G401 (cell line): ENCODE measurements at regions not wholly inside any gene's neighbourhood (a gene's known extent, or its start where the extent isn't known, plus 50 kb on each side); places are given as distances from the start of the nearest gene placed in this dataset.
"Not testable (repeated sequence)": the region's sequence is repeated elsewhere in the genome, so short reads cannot be mapped to it uniquely, and the experiment has no call there.

ENCODE experiments used
- DNase-seq: peaks from one replicate; pipeline ENCODE4 v3.0.0-alpha.2; 2015; ENCODE audit warnings: low spot score
- in situ Hi-C: cut with HindIII; loops from 2 replicates; pipeline ENCODE4 v1.10.0; 2016; ENCODE audit warnings: low sequenced_read_pairs, mixed read lengths

DNA sequence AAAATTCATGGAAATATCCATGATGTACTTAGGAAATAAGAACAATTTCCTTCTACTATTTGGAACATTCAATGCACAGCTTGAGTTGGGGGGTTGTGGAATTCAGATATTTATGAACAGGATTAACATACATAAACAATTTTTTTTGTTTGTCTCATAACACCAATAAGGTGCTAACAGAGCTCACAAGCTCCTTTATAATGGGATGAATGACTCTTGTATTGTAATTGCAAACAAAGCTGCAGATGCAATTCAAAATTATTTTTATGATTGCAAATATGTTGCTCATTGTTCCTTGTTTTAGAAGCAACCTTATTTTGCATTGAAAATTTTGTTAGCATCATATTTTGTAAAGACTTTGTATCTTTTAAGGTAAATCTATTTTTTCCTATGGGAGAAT, 265.7 kb downstream of the PCDH17 start:
- no peak for DNase-seq
- in situ Hi-C loops = no loop called here

- DNase-seq = no peak
- in situ Hi-C loops = no loop called here
Measured at GRCh38 chr13:57899096-57899495, 267.6 kb downstream of the PCDH17 start.

DNA sequence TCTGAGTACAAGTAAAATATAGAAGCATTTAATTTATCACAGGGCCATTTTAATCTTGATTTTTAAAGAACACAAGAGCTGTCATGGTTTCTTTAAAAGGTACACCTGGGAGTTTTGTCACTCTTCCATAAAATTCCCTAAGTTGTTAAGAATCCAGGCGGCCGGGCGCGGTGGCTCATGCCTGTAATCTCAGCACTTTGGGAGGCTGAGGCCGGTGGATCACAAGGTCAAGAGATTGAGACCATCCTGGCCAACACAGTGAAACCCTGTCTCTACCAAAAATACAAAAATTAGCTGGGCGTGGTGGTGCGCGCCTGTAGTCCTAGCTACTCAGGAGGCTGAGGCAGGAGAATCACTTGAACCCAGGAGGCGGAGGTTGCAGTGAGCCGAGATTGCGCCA, 278.3 kb downstream of the PCDH17 start:
- in situ Hi-C loops = not testable (repeated sequence)

DNA sequence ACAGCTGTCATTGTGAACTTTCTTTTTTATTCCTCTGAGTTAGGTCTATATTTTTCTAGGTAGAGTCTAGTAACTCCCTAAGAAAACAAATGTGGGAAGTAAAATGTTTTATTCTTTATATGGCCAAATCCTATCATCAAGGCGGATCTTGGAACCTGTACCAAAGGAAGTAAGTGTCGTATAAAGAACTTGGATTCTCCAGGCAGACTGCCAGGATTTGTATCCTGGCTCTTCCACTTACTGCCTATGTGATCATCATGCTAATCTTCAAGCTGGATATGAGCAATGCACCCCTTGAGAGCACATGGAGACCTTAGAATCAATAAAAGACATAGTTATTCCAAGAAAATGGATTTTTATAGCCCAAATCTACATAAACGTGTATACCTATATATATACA, 286.5 kb downstream of the PCDH17 start:
- in situ Hi-C loops = no loop called here
- DNase-seq = no peak

More for the DNA sequence above, 278.3 kb downstream of the PCDH17 start:
- not testable (repeated sequence) for DNase-seq

DNA sequence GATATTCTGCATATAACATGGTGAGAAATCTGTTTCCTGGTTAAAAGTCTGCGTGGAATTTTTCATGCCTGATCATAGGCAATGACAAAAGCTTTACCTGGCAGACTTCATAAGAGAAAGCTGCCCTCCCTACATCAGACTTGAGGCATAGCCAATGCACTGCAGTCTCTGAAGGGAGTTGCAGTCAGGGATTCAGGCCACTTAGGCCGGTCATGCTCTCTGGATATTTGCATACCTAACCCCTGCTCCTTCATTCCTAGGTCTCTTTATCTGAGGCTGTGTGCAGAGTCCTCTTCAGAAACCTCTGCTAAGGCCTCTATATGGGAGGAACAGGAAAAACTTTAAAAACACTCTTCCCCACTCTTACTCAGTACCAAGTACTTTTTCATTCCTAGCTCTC, 287.4 kb downstream of the PCDH17 start:
- no peak for DNase-seq
- in situ Hi-C loops = no loop called here

DNA sequence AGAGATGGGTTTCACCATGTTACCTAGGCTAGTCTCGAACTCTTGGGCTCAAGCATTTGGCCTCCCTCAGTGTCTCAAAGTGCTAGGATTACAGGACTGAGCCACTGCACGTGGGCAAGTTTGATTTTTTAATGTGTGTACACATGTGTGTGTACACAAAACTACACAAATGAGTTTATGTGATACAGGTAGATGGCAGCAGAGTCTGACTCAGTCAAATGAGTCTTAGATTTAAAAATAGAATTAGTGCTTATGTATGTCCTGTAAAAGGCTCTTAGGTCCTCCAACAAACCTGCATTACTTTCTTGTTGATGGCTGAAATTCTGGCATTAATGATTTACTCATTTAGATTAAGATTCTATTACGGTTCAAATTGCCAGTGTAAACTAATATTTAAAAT, 293.7 kb downstream of the PCDH17 start:
- in situ Hi-C loops = no loop called here
- DNase-seq = no peak

GRCh38 chr13:57925751-57926150, 294.2 kb downstream of the PCDH17 start:
- DNase-seq = no peak
- in situ Hi-C loops = no loop called here

DNA sequence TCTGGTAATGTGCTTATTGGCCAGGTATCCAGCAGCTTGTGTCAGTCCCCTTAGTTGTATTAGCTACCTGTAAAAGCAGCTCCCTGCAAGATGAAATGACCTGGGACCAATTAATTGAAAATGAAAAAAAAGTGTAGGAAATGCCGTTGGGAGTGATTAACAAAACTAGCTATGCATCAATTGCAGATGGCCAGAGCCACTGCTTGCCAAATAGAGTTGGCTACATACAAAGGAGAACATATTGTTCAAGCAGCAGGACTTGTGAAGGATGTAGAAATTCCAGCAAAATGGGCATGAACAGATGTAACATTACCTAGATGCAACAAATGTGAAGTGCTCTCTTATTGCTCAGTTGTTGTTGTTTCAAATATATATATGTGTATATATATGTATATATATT, 300.5 kb downstream of the PCDH17 start:
- peak; percentile 87 for DNase-seq
- in situ Hi-C loops = no loop called here

DNA sequence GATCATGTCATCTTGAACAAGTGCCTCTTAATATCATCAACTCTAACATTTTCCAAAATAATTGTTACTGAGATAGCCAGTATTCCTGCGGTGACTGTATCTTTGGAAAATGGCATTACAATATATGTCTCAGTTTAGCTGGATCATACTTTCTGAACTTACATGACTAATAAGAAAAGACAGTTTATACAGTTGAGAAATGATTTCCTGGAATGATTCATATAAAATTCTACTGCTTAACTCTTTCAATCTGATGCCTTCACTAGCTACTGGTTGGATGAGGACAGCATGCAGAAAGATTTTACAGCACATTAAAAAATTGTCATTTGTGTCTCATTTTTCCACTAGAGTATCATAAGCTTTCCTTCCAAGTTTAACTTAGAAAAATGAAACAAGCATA, 302.1 kb downstream of the PCDH17 start:
- DNase-seq = no peak
- in situ Hi-C loops = no loop called here

GRCh38 chr13:57935965-57936364, 304.4 kb downstream of the PCDH17 start:
- in situ Hi-C loops = no loop called here
- no peak for DNase-seq

DNA sequence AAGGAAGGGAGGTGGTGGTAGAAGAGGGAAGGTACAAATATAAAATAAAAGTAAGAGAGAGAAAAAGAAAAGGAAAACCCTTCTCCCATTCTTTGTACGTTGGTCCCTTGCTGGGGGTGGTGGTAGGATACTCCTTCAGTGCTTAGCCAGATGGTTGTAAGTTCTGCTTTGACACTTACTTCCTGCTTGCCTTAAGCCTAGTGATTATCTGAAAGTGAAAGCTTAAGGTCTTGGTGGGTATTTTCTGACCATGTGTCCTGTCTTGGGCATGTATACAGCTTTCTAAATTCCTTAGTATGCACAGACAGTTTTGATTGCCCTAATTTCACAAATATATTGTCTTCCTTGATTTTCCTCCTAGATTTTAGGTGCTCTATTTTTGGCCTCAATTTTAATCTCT, 314.8 kb downstream of the PCDH17 start:
- DNase-seq = no peak
- in situ Hi-C loops = no loop called here

DNA sequence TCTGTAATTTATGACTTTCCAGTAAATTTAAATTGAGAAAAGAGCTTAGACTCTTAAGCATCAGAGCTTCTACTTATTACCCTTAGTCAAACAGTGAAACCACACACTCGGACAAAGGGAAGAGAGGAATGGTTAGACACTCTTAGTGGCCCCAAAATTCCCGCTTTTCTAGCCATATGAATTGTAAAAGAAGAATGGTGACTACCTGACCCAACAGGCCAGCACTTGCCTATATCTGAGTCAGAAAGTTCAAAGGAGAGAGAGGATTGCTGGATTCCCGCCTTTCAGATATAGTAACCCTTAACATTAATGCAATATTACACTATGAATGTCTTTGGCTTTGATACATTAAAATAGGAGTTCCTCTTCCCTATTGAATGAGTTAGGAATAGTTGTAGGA, 317.3 kb downstream of the PCDH17 start:
- DNase-seq = no peak
- in situ Hi-C loops = no loop called here

DNA sequence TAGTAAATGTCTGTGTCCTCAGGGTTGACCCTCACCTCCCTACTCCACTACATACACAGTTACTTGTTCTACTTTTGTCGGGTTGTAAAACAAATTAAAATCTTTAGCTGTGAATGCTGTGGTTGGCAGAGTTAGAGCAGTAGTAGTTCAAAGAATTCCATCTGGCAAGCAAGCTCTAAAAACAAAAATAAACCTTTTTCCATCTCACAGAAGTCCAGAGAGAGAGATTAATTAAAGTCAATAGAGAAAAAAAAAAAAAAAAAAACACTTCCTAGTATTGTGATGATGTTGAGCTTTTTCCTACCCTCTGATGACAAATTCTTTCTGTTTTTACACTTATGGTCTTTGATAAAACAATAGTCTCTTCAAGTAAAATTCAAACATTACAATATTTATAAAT, 338.4 kb downstream of the PCDH17 start:
- peak; percentile 3 for DNase-seq
- in situ Hi-C loops = no loop called here

DNA sequence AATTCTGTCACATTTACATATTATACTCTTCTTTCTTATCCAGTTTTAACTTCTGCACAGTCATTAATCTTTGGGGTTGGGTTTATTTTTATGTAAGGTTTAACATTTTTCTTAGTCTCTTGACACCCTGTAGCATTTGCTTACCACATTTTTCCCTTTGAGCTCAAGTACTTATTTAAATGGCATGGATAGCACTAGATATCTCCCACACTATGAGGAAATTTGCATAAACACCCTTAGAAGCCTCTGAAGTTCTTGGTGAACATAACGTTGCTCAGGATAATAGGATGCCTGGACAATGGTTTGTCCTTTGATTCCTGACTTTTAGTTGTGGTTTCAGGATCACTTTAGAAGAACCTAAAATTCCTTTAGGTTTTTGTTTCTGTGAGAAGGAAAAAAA, 338.9 kb downstream of the PCDH17 start:
- in situ Hi-C loops = no loop called here
- DNase-seq = no peak

GRCh38 chr13:57982782-57983181, 351.2 kb downstream of the PCDH17 start:
- DNase-seq = no peak
- in situ Hi-C loops = no loop called here

DNA sequence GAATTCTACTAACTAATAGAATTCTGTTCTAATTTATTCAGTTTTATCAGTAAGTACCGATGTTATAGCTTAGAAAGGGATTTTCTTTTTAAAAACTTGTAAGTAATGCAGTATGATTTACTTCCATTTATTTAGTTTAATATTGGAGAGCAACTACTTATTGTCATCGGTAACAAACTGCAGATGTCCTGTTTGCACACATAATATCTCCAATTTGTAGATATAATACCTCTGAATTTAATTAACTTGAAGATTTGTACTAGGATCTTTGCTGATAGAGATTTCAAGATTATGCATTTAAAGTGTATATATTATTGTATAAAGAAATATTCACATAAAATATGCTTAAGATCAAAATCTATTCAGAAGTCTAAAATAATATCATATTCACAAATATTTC, 356.7 kb downstream of the PCDH17 start:
- in situ Hi-C loops = no loop called here
- no peak for DNase-seq

GRCh38 chr13:57991041-57991440, 359.5 kb downstream of the PCDH17 start:
- in situ Hi-C loops = no loop called here
- DNase-seq = no peak

DNA sequence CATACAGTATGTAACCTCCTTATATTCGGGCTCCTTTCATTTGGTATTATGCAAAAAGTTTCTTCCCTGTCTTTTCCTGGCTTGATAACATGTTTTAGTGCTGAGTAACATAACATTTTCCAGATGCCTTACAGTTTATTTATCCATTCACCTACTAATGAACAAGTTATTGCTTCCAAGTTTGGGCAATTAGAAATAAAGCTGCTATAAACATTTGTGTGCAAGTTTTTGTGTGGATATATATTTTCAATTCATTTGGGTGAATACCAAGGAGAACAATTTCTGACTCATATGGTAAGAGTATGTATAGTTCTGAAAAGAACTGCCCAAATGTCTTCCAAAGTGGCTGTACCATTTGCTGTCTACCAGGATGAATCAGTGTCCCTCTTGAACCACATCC, 360.9 kb downstream of the PCDH17 start:
- no peak for DNase-seq
- in situ Hi-C loops = no loop called here

GRCh38 chr13:57996717-57997116, 365.2 kb downstream of the PCDH17 start:
- no peak for DNase-seq
- in situ Hi-C loops = no loop called here

GRCh38 chr13:58004751-58005150, 373.2 kb downstream of the PCDH17 start:
- peak; percentile 79 for DNase-seq
- in situ Hi-C loops = no loop called here

- DNase-seq = no peak
- in situ Hi-C loops = no loop called here
Measured at GRCh38 chr13:58018020-58018419, 386.5 kb downstream of the PCDH17 start.

- DNase-seq = no peak
- in situ Hi-C loops = no loop called here
Measured at GRCh38 chr13:58018865-58019264, 387.3 kb downstream of the PCDH17 start.
